GM23338 (cell line): ENCODE measurements at regions not wholly inside any gene's neighbourhood (a gene's known extent, or its start where the extent isn't known, plus 50 kb on each side); places are given as distances from the start of the nearest gene placed in this dataset.

Source experiments
- ATAC-seq: fragments of 200-7000 bp; cut with Tn5 transposase; 3 replicates; pipeline ENCODE4 v1.9.1; 2020
- DNase-seq: peaks from one replicate; pipeline ENCODE4 v3.0.0-alpha.2; 2015; ENCODE audit warnings: low spot score
- H2AFZ ChIP-seq: fragments of 200-600 bp; sonication (generic); 2 replicates; pipeline ENCODE4 v1.8.0; 2016; ENCODE audit warnings: antibody characterized with exemption, mild to moderate bottlenecking, moderate library complexity
- H3F3A ChIP-seq: fragments of 200-600 bp; sonication (generic); replicated peaks from 2 replicates; pipeline ENCODE4 v1.8.0; 2017; ENCODE audit warnings: antibody characterized with exemption, mixed run types, low read depth
- H3K27ac ChIP-seq: fragments of 200-600 bp; sonication (generic); 2 replicates; pipeline ENCODE4 v1.6.1; 2016; ENCODE audit warnings: low read depth
- H3K27me3 ChIP-seq: fragments of 200-600 bp; sonication (generic); 2 replicates; pipeline ENCODE4 v1.8.0; 2016; ENCODE audit warnings: mild to moderate bottlenecking, mixed run types, moderate library complexity; ENCODE audit not compliant: insufficient read depth
- H3K36me3 ChIP-seq: fragments of 200-600 bp; sonication (generic); 2 replicates; pipeline ENCODE4 v1.8.0; 2016; ENCODE audit warnings: mild to moderate bottlenecking; ENCODE audit not compliant: insufficient read depth
- H3K4me1 ChIP-seq: fragments of 200-600 bp; sonication (generic); 2 replicates; pipeline ENCODE4 v1.8.0; 2016; ENCODE audit warnings: mild to moderate bottlenecking, moderate library complexity; ENCODE audit not compliant: insufficient read depth
- H3K4me2 ChIP-seq: fragments of 200-600 bp; sonication (generic); 2 replicates; pipeline ENCODE4 v1.7.1; 2017; ENCODE audit warnings: mixed run types
- H3K4me3 ChIP-seq: fragments of 200-600 bp; sonication (generic); 2 replicates; pipeline ENCODE4 v1.6.1; 2016; ENCODE audit warnings: mixed run types
- H3K79me2 ChIP-seq: fragments of 200-600 bp; sonication (generic); replicated peaks from 2 replicates; pipeline ENCODE4 v1.8.0; 2017; ENCODE audit warnings: mild to moderate bottlenecking; ENCODE audit not compliant: insufficient read depth
- H3K9me2 ChIP-seq: fragments of 200-600 bp; sonication (generic); 2 replicates; pipeline ENCODE4 v1.8.0; 2017; ENCODE audit not compliant: insufficient read depth
- H4K20me1 ChIP-seq: fragments of 200-600 bp; sonication (generic); replicated peaks from 2 replicates; pipeline ENCODE4 v1.8.0; 2017; ENCODE audit warnings: mild to moderate bottlenecking; ENCODE audit not compliant: insufficient read depth
- H3K27ac Mint-ChIP-seq: 2 replicates; pipeline ENCODE4 v1.8.0; 2020; ENCODE audit warnings: inconsistent platforms, mild to moderate bottlenecking, moderate library complexity, mixed read lengths
- H3K27me3 Mint-ChIP-seq: 3 replicates; pipeline ENCODE4 v1.8.0; 2022; ENCODE audit warnings: low read depth, mild to moderate bottlenecking, moderate library complexity, mixed read lengths, inconsistent platforms; ENCODE audit not compliant: insufficient read depth, poor library complexity
- H3K36me3 Mint-ChIP-seq: 3 replicates; pipeline ENCODE4 v1.8.0; 2021; ENCODE audit warnings: low read depth, mild to moderate bottlenecking, inconsistent platforms, moderate library complexity, mixed read lengths
- H3K4me1 Mint-ChIP-seq: 3 replicates; pipeline ENCODE4 v1.8.0; 2020; ENCODE audit warnings: mild to moderate bottlenecking, inconsistent platforms, mixed read lengths
- H3K4me3 Mint-ChIP-seq: 3 replicates; pipeline ENCODE4 v1.8.0; 2021; ENCODE audit warnings: moderate library complexity, mild to moderate bottlenecking, inconsistent platforms, mixed read lengths
- H3K9me3 Mint-ChIP-seq: 3 replicates; pipeline ENCODE4 v1.8.0; 2020; ENCODE audit warnings: moderate library complexity, mild to moderate bottlenecking, inconsistent platforms, mixed read lengths
- CREB1 ChIP-seq: fragments of 250-450 bp; sonication (Bioruptor Pico); IDR thresholded peaks from 2 replicates; pipeline ENCODE4 v1.5.0; 2020; ENCODE audit warnings: low read depth, mild to moderate bottlenecking, moderate library complexity
- ETS1 ChIP-seq: IDR thresholded peaks from 2 replicates; pipeline ENCODE4 v1.6.1; 2016; ENCODE audit warnings: antibody characterized with exemption
- NANOG ChIP-seq: IDR thresholded peaks from 2 replicates; pipeline ENCODE4 v1.6.1; 2016; ENCODE audit warnings: antibody characterized with exemption, borderline replicate concordance
- ZNF114 ChIP-seq: fragments of 250-450 bp; sonication (Bioruptor Pico); IDR thresholded peaks from 2 replicates; pipeline ENCODE4 v1.5.0; 2020; ENCODE audit warnings: mild to moderate bottlenecking, moderate library complexity
- ZNF331 ChIP-seq: fragments of 250-450 bp; sonication (Bioruptor Pico); IDR thresholded peaks from 2 replicates; pipeline ENCODE4 v1.5.0; 2020; ENCODE audit warnings: low read depth, mild to moderate bottlenecking, moderate library complexity
- ZNF462 ChIP-seq: fragments of 250-450 bp; sonication (Bioruptor Pico); IDR thresholded peaks from 2 replicates; pipeline ENCODE4 v1.5.0; 2020; ENCODE audit warnings: mild to moderate bottlenecking, moderate library complexity

GRCh38 chr10:78996792-78997129, 72.0 kb upstream of the ZMIZ1 start:
- Histone ChIP-seq H3K4me1 (no peaks in the 10 kb centered on the region), H3K36me3 (no peaks in the 10 kb centered on the region), H3K4me3 (no peak overlapping the region), H3F3A (no peaks in the 10 kb centered on the region), H3K27ac (no peak overlapping the region), H3K9me2 (no peaks in the 10 kb centered on the region), H2AFZ (no peak overlapping the region), H4K20me1 (no peaks in the 10 kb centered on the region), H3K79me2 (no peaks in the 10 kb centered on the region), H3K4me2 (no peak overlapping the region), H3K27me3 (no peaks in the 10 kb centered on the region)
- no peak overlapping the region for H3K4me3 Mint-ChIP-seq
- H3K27ac Mint-ChIP-seq = no peak overlapping the region
- H3K9me3 Mint-ChIP-seq = no peaks in the 10 kb centered on the region
- H3K36me3 Mint-ChIP-seq = no peaks in the 10 kb centered on the region
- TF ChIP-seq ZNF114 (CRISPR knock-in tag) (no peak), ETS1 (no peak), ZNF462 (no peak), NANOG (no peak), ZNF331 (no peak), CREB1 (no peak)
- H3K4me1 Mint-ChIP-seq = peaks cover 23% of the 10 kb centered on the region; the same call in 2 of the 3 replicates
- peaks cover 16% of the 10 kb centered on the region for H3K27me3 Mint-ChIP-seq
- DNase-seq = no peak
- ATAC-seq = no peak
